ENCODE measurements at regions not wholly inside any gene's neighbourhood (a gene's known extent, or its start where the extent isn't known, plus 50 kb on each side); places are given as distances from the start of the nearest gene placed in this dataset.

- ChIA-PET POLR2A (no interaction called here), CTCF (no interaction called here)
- no peak for DNase-seq (ENCODE audit: extremely low spot score)
- no peak for TF ChIP-seq L3MBTL2 (conservative IDR thresholded peaks at IDR 0.05)
- TF ChIP-seq SUZ12 (IDR thresholded peaks at IDR 0.05) = no peak
Observed at GRCh38 chr3:110456438-110457138, 615.0 kb upstream of the NECTIN3 start.

GRCh38 chr3:110457508-110457907 is 614.1 kb upstream of the NECTIN3 start:
- DNase-seq (ENCODE audit: extremely low spot score) = no peak
- TF ChIP-seq NFRKB (IDR thresholded peaks at IDR 0.05) (no peak), PKNOX1 (IDR thresholded peaks at IDR 0.05) (no peak), TARDBP (IDR thresholded peaks at IDR 0.05) (no peak), ZNF384 (IDR thresholded peaks at IDR 0.05) (no peak), ARNT (IDR thresholded peaks at IDR 0.05) (no peak), L3MBTL2 (conservative IDR thresholded peaks at IDR 0.05) (no peak), ELF4 (IDR thresholded peaks at IDR 0.05) (no peak), SUZ12 (IDR thresholded peaks at IDR 0.05) (no peak), FOXM1 (IDR thresholded peaks at IDR 0.05; ENCODE audit: borderline replicate concordance) (no peak), HDGF (IDR thresholded peaks at IDR 0.05; ENCODE audit: borderline replicate concordance) (no peak), BHLHE40 (IDR thresholded peaks at IDR 0.05; ENCODE audit: borderline replicate concordance) (no peak), FOXA1 (IDR thresholded peaks at IDR 0.05) (no peak), SP1 (IDR thresholded peaks at IDR 0.05) (no peak), LEF1 (IDR thresholded peaks at IDR 0.05; ENCODE audit: borderline replicate concordance) (no peak), CTBP1 (IDR thresholded peaks at IDR 0.05; ENCODE audit: borderline replicate concordance) (no peak)
- POLR2A ChIA-PET = no interaction called here
- CTCF ChIA-PET = no interaction called here

GRCh38 chr3:110459021-110459420 is 612.6 kb upstream of the NECTIN3 start:
- ChIA-PET POLR2A (no interaction called here), CTCF (no interaction called here)
- DNase-seq (ENCODE audit: extremely low spot score) = no peak
- no peak for TF ChIP-seq ARNT (IDR thresholded peaks at IDR 0.05)
- TF ChIP-seq FOXM1 (IDR thresholded peaks at IDR 0.05; ENCODE audit: borderline replicate concordance) = no peak
- TF ChIP-seq L3MBTL2 (conservative IDR thresholded peaks at IDR 0.05) = no peak
- no peak for TF ChIP-seq NFRKB (IDR thresholded peaks at IDR 0.05)

GRCh38 chr3:110470310-110470709 is 601.3 kb upstream of the NECTIN3 start:
- CTCF ChIA-PET = no interaction called here
- POLR2A ChIA-PET = no interaction called here
- no peak for DNase-seq (ENCODE audit: extremely low spot score)
- no peak for TF ChIP-seq SUZ12 (IDR thresholded peaks at IDR 0.05)
- no peak for TF ChIP-seq ZNF384 (IDR thresholded peaks at IDR 0.05)
- no peak for TF ChIP-seq FOXK2 (IDR thresholded peaks at IDR 0.05)
- TF ChIP-seq BHLHE40 (IDR thresholded peaks at IDR 0.05; ENCODE audit: borderline replicate concordance) = no peak
- TF ChIP-seq SP1 (IDR thresholded peaks at IDR 0.05) = no peak

- no peak for DNase-seq (ENCODE audit: extremely low spot score)
- TF ChIP-seq CTBP1 (IDR thresholded peaks at IDR 0.05; ENCODE audit: borderline replicate concordance) (no peak), PKNOX1 (IDR thresholded peaks at IDR 0.05) (no peak)
- POLR2A ChIA-PET = no interaction called here
- CTCF ChIA-PET = no interaction called here
Observed at GRCh38 chr3:110473405-110473804, 598.2 kb upstream of the NECTIN3 start.

GRCh38 chr3:110474397-110474796 is 597.2 kb upstream of the NECTIN3 start:
- ChIA-PET CTCF (no interaction called here), POLR2A (no interaction called here)
- TF ChIP-seq PKNOX1 (IDR thresholded peaks at IDR 0.05) (no peak), HDGF (IDR thresholded peaks at IDR 0.05; ENCODE audit: borderline replicate concordance) (no peak), FOXM1 (IDR thresholded peaks at IDR 0.05; ENCODE audit: borderline replicate concordance) (no peak), BHLHE40 (IDR thresholded peaks at IDR 0.05; ENCODE audit: borderline replicate concordance) (no peak), NFRKB (IDR thresholded peaks at IDR 0.05) (no peak), L3MBTL2 (conservative IDR thresholded peaks at IDR 0.05) (no peak)
- no peak for DNase-seq (ENCODE audit: extremely low spot score)

GRCh38 chr3:110478377-110479054 is 593.1 kb upstream of the NECTIN3 start:
- DNase-seq (ENCODE audit: extremely low spot score) = no peak
- CTCF ChIA-PET = no interaction called here
- POLR2A ChIA-PET = no interaction called here
- no peak for TF ChIP-seq LEF1 (IDR thresholded peaks at IDR 0.05; ENCODE audit: borderline replicate concordance)
- no peak for TF ChIP-seq L3MBTL2 (conservative IDR thresholded peaks at IDR 0.05)
- no peak for TF ChIP-seq ARNT (IDR thresholded peaks at IDR 0.05)
- no peak for TF ChIP-seq BHLHE40 (IDR thresholded peaks at IDR 0.05; ENCODE audit: borderline replicate concordance)
- no peak for TF ChIP-seq FOXA1 (IDR thresholded peaks at IDR 0.05)
- no peak for TF ChIP-seq TARDBP (IDR thresholded peaks at IDR 0.05)
- TF ChIP-seq FOXM1 (IDR thresholded peaks at IDR 0.05; ENCODE audit: borderline replicate concordance) = no peak

Measured in HEK293T (cell line).